ENCODE measurements at regions not wholly inside any gene's neighbourhood (a gene's known extent, or its start where the extent isn't known, plus 50 kb on each side); places are given as distances from the start of the nearest gene placed in this dataset.
"Not testable (repeated sequence)": the region's sequence is repeated elsewhere in the genome, so short reads cannot be mapped to it uniquely, and the experiment has no call there.

GRCh38 chr2:230627091-230627490, 85.6 kb upstream of the CAB39 start:
- not testable (repeated sequence) for TF ChIP-seq CTCF (IDR thresholded peaks at IDR 0.05; ENCODE audit: low read depth, low read length); EZH2phosphoT487 (IDR thresholded peaks at IDR 0.05; ENCODE audit: low read depth)

Data from OCI-LY3 (cell line).